ENCODE measurements at regions not wholly inside any gene's neighbourhood (a gene's known extent, or its start where the extent isn't known, plus 50 kb on each side); places are given as distances from the start of the nearest gene placed in this dataset.
A peak's percentile ranks its signal among the peaks of the same experiment; 100 is the strongest.
"Not testable (repeated sequence)": the region's sequence is repeated elsewhere in the genome, so short reads cannot be mapped to it uniquely, and the experiment has no call there.

DNA sequence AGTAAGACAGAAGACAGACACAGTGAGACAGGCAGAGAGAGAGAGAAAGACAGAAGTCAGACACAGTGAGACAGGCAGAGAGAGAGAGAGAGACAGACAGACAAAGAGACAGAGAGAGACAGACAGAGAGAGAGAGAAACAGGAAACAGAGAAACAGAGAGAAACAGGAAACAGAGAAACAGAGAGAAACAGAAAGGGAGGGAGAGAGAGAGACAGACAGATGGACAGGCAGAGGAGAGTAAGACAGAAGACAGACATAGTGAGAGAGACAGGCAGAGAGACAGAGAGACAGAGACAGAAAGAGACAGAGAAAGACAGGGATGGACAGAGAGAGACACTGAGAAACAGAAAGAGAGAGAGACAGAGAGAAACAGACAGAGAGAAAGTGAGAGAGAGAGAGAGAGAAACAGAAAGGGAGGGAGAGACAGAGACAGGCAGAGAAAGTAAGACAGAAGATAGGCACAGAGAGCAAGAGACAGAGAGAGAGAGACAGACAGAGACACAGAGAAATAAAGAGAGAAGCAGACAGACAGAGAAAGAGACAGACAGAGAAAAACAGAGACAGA is 109.3 kb upstream of the ANKRD30BL start:
- DNase-seq (ENCODE audit: low spot score), result no peak
- intact Hi-C loops (cut with DNase I), result no loop called here
- no peak for ATAC-seq

DNA sequence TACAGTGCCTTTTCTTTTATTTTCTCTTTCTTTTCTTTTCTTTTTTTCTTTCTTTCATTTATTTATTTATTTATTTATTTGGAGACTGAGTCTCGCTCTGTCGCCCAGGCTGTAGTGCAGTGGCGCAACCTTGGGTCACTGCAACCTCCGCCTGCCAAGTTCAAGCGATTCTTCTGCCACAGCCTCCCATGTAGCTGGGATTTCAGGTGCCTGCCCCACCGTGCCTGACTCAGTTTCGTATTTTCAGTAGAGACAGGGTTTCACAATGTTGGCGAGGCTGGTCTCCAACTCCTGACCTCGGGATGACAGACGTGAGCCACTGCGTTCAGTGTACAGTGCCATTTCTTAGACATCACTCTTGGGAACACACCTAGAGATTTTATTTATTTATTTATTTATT is 110.0 kb upstream of the ANKRD30BL start:
- intact Hi-C loops (cut with DNase I); ATAC-seq: not testable (repeated sequence)

DNA sequence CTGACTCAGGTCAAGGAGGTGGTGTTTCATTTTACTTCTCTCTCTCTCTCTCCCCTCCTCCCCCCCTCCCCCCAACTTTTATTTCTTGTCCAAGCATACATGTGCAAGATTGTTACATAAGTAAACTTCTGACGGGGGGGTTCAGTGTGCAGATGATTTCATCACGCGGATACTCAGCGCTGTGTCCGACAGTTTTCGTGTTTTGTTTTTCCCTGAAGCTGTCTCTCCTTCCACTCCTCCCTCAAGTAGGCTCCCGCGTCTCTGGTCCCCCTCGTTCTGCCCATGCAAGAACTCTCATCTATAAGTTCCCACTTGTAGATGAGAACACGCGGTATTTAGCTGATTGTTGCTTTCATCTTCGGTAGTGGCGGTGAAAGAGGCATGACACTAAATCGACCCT is 111.0 kb upstream of the ANKRD30BL start:
- ATAC-seq (no peak), DNase-seq (ENCODE audit: low spot score) (no peak)
- intact Hi-C loops (cut with DNase I), result no loop called here

More for the DNA sequence above, 110.0 kb upstream of the ANKRD30BL start:
- not testable (repeated sequence) for DNase-seq (ENCODE audit: low spot score)

DNA sequence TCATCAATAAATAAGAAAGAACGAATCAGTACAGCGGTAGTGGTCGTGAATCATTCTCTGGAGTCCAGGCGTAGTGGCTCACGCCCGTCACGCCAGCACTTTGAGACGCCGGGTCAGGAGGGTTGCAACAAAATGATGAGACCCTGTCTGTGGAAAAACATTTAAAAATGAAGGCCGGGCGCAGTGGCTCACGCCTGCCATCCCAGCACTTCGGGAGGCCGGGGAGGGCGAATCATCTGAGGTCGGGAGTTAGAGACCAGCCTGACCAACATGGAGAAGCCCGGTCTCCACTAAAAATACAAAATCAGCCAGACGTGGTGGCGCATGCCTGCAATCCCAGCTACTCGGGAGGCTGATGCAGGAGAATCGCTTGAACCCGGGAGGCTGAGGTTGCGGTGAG is 111.8 kb upstream of the ANKRD30BL start:
- DNase-seq (ENCODE audit: low spot score); intact Hi-C loops (cut with DNase I); ATAC-seq: not testable (repeated sequence)

DNA sequence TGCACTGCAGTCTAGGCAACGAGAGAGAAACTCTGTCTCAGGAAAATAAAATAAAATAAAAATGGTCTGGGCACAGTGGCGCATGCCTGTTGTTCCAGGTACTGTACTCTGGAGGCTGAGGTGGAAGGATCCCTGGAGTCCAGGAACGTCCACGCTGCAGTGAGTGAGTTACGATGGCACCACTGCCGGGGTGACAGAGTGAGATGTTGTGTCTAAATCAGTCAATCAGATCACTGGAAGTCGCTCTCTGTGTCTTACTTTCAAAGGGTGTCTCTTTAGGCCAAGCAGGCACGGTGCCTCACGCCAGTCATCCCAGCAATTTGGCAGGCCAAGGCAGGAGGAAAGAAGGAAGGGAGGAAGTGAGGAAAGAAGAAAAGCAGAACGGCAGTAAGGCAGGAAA is 112.2 kb upstream of the ANKRD30BL start:
- ATAC-seq, result no peak
- no peak for DNase-seq (ENCODE audit: low spot score)
- intact Hi-C loops (cut with DNase I), result no loop called here

DNA sequence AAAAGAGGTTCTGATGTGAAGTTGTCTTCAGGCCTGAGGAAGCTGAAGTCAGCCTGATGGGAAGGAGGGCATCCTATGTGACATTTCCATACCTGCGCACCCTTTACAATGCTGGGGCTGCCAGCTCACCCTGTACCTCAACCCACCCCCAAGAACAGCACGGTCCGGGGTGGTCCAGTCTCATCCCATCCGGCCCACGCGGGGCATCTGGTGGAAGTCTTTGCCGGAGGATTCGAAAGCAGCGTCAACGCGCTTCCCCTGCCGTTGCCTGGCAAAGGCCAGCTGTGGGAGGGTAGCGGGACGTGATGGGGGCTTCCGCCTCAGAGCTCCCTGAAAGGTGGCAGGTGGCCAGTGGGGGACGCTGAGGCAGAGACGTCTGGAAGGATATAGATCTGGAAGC is 113.6 kb upstream of the ANKRD30BL start:
- intact Hi-C loops (cut with DNase I), result no loop called here
- DNase-seq (ENCODE audit: low spot score) (no peak), ATAC-seq (no peak)

DNA sequence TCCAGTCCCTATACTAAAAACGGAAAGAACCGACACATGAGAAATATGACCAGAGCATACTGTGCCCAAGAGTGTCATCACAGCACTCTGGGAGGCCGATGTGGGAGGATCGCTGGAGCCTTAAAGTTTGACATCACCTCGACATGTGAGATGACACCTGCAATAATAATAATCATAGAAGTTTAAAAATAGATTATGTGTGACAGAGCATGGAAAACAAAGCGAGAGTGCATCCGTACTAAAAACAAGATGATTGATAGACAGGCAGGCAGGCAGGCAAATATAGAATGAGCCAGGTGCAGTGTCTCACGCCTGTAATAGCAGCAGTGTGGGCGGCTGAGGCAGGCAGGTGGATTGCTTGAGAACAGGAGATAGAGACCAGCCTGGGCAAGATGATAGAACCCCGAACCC is 114.8 kb upstream of the ANKRD30BL start:
- intact Hi-C loops (cut with DNase I), result no loop called here
- no peak for DNase-seq (ENCODE audit: low spot score)
- ATAC-seq, result no peak

DNA sequence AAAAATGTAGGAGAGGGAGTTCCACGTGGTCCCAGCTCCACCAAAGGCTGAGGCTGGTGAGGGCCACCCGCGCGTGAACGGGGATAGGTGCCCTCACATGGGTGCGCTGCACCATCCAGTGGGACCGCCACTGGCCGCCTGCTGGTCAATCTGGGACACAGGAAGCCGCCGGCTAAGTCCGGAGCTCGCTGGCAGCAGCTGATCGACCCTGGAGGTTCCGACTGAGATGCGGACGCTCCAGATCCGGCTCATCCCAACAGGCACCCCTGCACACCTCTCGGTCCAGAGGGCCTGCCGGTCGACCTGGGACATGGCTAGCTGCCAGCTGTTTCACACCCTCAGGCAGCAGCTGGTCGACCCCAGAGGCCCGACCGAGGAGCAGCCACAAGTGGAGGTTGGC is 116.5 kb upstream of the ANKRD30BL start:
- ATAC-seq, result no peak
- no peak for DNase-seq (ENCODE audit: low spot score)
- intact Hi-C loops (cut with DNase I), result no loop called here

DNA sequence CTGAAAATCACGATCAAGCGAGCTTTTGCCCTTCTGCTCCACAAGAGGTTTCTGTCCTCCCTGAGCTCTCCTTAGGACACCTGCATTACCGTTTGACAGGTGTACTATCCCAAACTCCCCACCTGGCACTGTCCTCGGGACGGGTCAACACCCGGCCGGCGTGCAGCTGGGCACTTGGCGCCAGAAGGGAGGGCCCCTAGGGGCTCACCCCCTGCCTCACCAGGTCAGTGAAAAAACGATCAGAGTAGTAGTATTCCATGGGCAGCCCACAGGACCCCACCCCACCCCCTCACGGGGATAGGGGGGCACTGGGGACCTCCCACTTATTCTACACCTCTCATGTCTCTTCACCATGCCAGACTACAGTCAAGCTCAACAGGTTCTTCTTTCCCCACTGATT is 117.6 kb upstream of the ANKRD30BL start:
- DNase-seq (ENCODE audit: low spot score) (no peak), ATAC-seq (no peak)
- intact Hi-C loops (cut with DNase I), result no loop called here

DNA sequence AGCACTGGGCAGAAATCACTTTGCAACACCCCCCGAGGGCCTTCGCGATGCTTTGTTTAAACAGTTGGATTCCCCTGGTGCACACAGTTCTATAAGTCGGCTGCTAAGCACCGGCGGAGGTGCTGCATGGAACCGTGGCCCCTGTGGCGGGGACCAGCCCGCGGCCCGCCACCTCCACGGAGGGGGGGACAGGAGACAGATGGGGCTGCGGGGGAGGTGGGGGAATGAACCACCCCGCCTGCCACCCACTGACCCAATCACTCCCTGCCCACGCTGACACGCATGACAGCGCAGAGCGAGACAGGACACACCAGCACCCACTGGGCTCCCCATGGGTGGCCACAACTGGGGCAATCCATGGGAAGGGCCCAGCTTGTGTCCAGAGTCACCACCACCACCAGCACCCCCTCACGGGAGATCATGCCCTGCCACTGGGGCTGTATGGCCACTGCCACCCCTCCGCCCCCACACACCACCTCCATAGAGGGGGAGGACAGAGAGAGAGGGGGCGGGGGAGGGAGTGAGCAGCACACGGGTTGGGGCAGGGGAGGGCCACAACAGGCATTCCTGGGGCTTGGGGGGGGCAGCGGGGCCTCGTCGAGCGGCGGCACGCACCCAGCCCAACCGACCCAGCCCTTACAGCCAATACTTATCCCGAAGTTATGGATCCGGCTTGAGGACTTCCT is 118.3 kb upstream of the ANKRD30BL start:
- ATAC-seq (peak; percentile 13), DNase-seq (ENCODE audit: low spot score) (no peak)
- intact Hi-C loops (cut with DNase I), result no loop called here

DNA sequence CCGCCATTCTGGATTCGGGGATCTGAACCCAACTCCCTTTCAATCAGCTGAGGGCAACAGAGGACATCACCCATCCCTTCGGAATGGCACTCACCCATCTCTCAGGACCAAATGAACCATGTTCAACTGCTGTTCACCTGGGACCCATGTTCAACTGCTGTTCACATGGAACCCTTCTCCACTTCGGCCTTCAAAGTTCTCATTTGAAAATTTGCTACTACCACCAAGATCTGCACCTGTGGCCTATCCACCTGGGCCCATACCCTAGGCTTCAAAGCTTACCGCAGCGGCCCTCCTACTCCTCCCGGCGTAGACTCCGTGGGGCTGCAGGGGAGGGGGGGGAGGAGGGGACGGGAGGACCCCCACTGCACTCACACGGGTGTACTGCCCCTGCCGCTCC is 119.2 kb upstream of the ANKRD30BL start:
- intact Hi-C loops (cut with DNase I), result no loop called here
- no peak for ATAC-seq
- DNase-seq (ENCODE audit: low spot score), result no peak

DNA sequence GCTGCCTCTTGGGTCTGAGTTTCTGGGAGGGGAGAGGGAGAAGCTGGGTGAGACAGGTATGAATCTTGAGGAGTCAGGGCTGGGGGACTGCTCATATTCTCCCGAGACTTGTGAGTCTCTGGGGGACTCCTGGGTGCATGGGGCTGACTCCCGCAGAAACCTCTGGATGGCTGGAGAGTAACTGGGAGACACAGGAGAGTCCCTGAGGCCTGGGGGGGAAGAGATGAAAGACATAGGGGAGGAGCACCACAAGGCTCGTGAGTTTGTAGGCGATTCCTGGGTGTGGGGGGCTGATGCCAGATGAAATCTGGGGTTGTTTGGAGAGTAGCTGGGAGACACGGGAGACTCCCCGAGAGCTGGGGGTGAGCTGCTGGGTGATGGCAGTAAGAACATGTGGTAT is 120.4 kb upstream of the ANKRD30BL start:
- intact Hi-C loops (cut with DNase I); DNase-seq (ENCODE audit: low spot score); ATAC-seq: not testable (repeated sequence)

DNA sequence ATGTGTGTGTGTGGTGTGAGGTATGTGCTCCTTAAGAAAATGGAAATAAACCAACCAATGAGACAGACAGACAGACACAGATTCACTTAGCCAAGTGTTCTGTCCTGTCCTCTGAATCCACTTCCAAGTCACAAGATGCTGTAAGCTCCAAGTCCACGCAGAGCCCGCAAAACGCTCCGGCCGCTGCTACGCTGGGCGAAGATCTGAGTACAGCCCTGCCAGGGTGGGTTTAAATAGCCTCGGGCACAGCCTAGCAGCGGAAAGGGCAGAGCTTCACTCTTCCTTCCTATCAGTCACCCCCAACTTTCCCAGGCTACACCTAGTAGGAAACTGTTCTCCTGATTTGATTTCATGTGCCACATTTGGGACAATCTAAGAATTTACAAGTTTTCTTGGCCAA is 121.2 kb upstream of the ANKRD30BL start:
- no peak for DNase-seq (ENCODE audit: low spot score)
- intact Hi-C loops (cut with DNase I), result no loop called here
- ATAC-seq, result no peak

DNA sequence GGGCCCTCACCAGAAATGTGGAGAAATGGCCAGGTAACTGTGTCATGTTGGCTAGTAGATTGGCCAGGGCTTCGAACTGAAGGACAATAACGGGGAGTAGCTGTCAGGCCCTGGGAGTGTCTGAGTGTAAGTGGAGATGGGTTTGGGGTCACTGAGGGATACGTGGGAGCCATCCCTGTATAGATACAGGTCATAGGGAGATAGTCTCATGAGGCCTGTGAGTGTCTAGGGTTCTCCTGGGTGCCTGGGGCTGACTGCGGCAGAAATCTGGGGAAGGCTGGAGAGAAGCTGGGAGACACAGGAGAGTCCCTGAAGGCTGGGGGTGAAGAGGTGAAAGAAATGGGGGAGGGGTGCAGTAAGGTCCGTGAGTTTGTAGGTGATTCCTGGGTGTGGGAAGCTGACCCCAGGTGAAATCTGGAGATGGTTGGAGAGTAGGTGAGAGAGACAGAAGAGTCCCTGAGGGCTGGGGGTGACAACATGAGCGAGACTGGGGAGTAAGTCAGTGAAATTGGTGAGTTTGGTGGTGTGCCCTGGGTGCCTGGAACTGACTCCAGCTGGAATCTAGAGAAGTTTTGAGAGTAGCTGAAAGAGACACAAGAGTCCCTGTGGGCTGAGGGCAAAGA is 124.6 kb upstream of the ANKRD30BL start:
- DNase-seq (ENCODE audit: low spot score); intact Hi-C loops (cut with DNase I); ATAC-seq: not testable (repeated sequence)

DNA sequence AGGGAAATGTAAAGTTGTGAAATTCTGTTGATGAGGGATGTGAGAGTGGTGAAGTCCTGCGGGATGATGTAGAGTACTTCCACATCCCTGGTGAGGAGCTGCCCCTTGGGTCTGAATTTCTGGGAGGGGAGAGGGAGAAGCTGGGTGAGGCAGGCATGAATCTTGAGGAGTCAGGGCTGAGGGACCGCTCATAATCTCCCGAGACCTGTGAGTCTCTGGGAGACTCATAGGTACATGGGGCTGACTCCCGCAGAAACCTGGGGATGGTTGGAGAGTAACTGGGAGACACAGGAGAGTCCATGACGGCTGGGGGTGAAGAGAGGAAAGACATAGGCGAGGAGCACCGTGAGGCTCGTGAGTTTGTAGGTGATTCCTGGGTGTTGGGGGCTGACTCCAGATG is 126.2 kb upstream of the ANKRD30BL start:
- ATAC-seq; intact Hi-C loops (cut with DNase I); DNase-seq (ENCODE audit: low spot score): not testable (repeated sequence)

DNA sequence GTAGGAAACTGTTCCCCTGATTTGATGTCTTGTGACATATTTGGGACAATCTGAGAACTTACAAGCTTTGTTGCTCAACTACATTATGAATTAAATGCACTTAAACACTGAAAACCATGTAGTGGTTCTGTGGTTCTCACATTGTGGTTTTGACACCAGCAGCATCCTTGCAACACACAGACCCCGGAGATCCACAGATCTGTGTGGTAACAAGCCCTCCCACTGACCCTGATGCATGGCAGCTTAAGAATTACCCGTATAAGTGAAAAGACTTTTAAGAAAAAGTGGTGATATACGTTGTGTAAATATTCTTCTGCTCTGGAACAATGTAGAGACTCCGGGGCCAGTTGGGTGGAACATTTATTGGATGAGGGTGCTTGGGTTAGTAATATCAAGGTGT is 127.4 kb upstream of the ANKRD30BL start:
- not testable (repeated sequence) for ATAC-seq; DNase-seq (ENCODE audit: low spot score)

DNA sequence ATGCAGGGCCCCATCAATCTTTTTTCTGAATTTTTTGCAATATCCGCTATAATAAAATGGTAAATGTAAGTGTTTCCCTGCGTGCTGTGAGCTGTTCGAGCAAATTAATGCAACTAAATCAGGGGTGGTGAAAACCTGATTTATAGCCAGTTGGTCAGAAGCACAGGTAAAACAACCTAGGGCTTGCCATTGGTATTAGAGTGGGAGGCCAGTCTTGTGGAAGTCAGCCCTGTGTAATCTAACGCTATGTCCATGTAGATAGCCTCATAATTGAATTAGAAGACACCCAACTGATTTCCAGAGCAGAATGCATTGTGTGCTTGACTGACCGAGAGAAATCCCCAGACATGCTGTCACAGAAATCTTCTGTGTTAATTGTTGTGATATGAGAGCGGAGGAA is 126.8 kb upstream of the GPR39 start:
- intact Hi-C loops (cut with DNase I); DNase-seq (ENCODE audit: low spot score); ATAC-seq: not testable (repeated sequence)

More for the DNA sequence above, 127.4 kb upstream of the ANKRD30BL start:
- intact Hi-C loops (cut with DNase I), result not testable (repeated sequence)

DNA sequence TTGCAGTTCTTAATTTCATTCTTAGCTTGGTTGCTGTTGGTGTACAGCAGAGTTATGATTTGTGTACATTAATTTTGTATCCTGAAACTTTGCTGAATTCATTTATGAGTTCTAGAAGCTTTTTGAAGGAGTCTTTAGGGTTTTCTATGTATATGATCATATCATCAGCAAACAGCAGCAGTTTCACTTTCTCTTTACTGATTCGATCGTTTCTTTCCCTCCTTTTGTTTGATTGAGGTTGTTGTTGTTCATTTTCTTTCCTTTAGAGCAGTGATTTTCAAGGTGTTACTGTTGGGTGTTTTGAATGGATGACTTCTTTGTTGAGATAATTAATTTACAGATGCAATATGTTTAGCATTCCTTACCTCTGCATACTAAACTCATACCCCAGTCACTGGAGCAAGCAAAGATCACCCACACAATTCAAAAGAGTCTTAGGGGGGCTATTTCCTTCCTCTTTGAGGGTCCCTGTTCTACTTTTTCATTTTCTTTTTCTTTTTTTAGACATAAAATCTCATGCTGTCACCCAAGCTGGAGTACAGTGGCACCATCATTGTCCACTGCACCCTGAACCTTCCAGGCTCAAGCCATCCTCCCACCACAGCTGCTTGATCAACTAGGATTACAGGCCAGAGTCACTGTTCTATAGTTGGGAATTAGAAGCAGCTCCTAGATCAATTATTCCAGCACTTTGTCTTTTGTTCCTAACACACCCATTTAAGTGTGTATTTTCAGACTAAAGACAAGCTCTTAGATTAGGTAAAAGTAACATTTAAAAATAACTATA is 115.8 kb upstream of the GPR39 start:
- intact Hi-C loops (cut with DNase I); DNase-seq (ENCODE audit: low spot score); ATAC-seq: not testable (repeated sequence)

DNA sequence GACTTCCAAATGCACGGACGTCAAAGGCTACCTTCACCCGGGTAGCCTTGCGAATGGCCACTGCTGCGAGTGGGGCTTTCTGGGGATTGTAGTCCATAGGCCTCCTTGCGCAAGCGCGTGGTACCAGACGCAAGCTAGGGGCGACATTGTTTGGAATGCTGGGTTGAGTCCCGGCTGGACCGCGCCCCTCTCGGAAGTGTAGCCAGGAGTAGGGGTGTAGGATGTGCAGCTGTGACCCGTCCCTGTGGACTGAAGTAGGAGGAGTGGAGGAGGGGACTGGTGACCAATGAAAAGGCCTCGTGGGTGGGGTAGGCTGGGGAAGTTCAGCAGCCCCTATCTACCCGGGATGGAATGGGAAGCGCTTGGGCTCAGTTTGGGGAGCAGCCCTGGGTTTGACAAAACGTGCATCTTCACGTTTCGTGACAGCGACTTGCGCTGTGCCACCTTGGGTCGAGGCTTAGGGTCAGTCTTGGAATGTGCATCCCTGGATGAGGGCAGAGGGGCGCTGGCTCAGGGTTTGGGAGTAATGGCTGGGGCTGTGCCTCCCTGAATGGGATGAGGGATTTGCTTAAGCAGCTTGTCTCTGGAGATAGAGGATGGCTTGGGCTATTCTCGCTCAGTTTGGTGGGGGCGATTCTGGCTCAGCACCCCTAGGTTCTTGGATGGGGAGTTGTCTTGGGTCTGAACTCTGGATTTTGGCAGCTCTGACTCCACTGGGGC is 111.8 kb upstream of the GPR39 start:
- intact Hi-C loops (cut with DNase I), result not testable (repeated sequence)
- DNase-seq (ENCODE audit: low spot score), result peak; percentile 88
- ATAC-seq, result peak; percentile 98

All from sciatic nerve (tissue), 2 donors.